HG02588 (cell line): ENCODE measurements at regions not wholly inside any gene's neighbourhood (a gene's known extent, or its start where the extent isn't known, plus 50 kb on each side); places are given as distances from the start of the nearest gene placed in this dataset.
"Not testable (repeated sequence)": the region's sequence is repeated elsewhere in the genome, so short reads cannot be mapped to it uniquely, and the experiment has no call there.

Experiments used
- ATAC-seq: cut with Tn5 transposase; IDR thresholded peaks from one replicate; pipeline ENCODE4 v1.9.1; 2021; ENCODE audit warnings: mild to moderate bottlenecking, moderate library complexity; ENCODE audit not compliant: unreplicated experiment

GRCh38 chr2:37722971-37723370 is 51.5 kb upstream of the CDC42EP3 start:
- not testable (repeated sequence) for ATAC-seq

- no peak for ATAC-seq
These were observed 58.8 kb upstream of the CDC42EP3 start for GRCh38 chr2:37730037-37730818.

- not testable (repeated sequence) for ATAC-seq
These were observed 61.0 kb upstream of the CDC42EP3 start for GRCh38 chr2:37732412-37732811.

GRCh38 chr2:37733251-37733650 is 61.8 kb upstream of the CDC42EP3 start:
- ATAC-seq: no peak

GRCh38 chr2:37733955-37734354 is 62.5 kb upstream of the CDC42EP3 start:
- not testable (repeated sequence) for ATAC-seq

GRCh38 chr2:37734891-37735523 is 63.6 kb upstream of the CDC42EP3 start:
- ATAC-seq: not testable (repeated sequence)

- ATAC-seq: not testable (repeated sequence)
These were observed 64.1 kb upstream of the CDC42EP3 start for GRCh38 chr2:37735524-37735910.

GRCh38 chr2:37737507-37737906 is 66.1 kb upstream of the CDC42EP3 start:
- ATAC-seq: no peak

GRCh38 chr2:37738266-37738885 is 66.9 kb upstream of the CDC42EP3 start:
- ATAC-seq: no peak

GRCh38 chr2:37739153-37739552 is 67.7 kb upstream of the CDC42EP3 start:
- ATAC-seq: no peak

- no peak for ATAC-seq
These were observed 68.8 kb upstream of the CDC42EP3 start for GRCh38 chr2:37740164-37740739.

GRCh38 chr2:37742286-37742685 is 70.8 kb upstream of the CDC42EP3 start:
- ATAC-seq: no peak

GRCh38 chr2:37744010-37744409 is 72.6 kb upstream of the CDC42EP3 start:
- no peak for ATAC-seq

- not testable (repeated sequence) for ATAC-seq
These were observed 73.5 kb upstream of the CDC42EP3 start for GRCh38 chr2:37744961-37745360.

GRCh38 chr2:37746011-37746410 is 74.6 kb upstream of the CDC42EP3 start:
- ATAC-seq: not testable (repeated sequence)

- no peak for ATAC-seq
These were observed 75.4 kb upstream of the CDC42EP3 start for GRCh38 chr2:37746883-37747282.

GRCh38 chr2:37748541-37748940 is 77.1 kb upstream of the CDC42EP3 start:
- ATAC-seq: no peak

- not testable (repeated sequence) for ATAC-seq
These were observed 78.8 kb upstream of the CDC42EP3 start for GRCh38 chr2:37750286-37750685.

- no peak for ATAC-seq
These were observed 81.3 kb upstream of the CDC42EP3 start for GRCh38 chr2:37752766-37753165.

- ATAC-seq: no peak
These were observed 82.3 kb upstream of the CDC42EP3 start for GRCh38 chr2:37753758-37754157.

- ATAC-seq: not testable (repeated sequence)
These were observed 84.6 kb upstream of the CDC42EP3 start for GRCh38 chr2:37755961-37756559.
